GM12878 (cell line): ENCODE measurements at regions not wholly inside any gene's neighbourhood (a gene's known extent, or its start where the extent isn't known, plus 50 kb on each side); places are given as distances from the start of the nearest gene placed in this dataset.

ENCODE experiments used
- EED ChIP-seq: sonication (generic); IDR thresholded peaks from 2 replicates; pipeline ENCODE4 v1.6.1; 2016; ENCODE audit warnings: antibody characterized with exemption, low read depth
- FOS ChIP-seq: IDR thresholded peaks from 3 replicates; pipeline ENCODE4 v1.6.1; 2011; ENCODE audit warnings: borderline replicate concordance; ENCODE audit not compliant: insufficient read length; ENCODE audit errors: extremely low read depth
- HDGF ChIP-seq: fragments of 450-650 bp; IDR thresholded peaks from 2 replicates; pipeline ENCODE4 v1.6.1; 2016; ENCODE audit warnings: antibody characterized with exemption
- SMARCA5 ChIP-seq: fragments of 450-650 bp; IDR thresholded peaks from 2 replicates; pipeline ENCODE4 v1.6.1; 2017; ENCODE audit warnings: mild to moderate bottlenecking
- SREBF2 ChIP-seq: IDR thresholded peaks from 2 replicates; pipeline ENCODE4 v1.6.1; 2012; ENCODE audit warnings: mild to moderate bottlenecking, low read length
- TF ChIP-seq, protein P1 (sequence below): fragments of 450-650 bp; IDR thresholded peaks from 2 replicates; pipeline ENCODE4 v1.6.1; 2014; ENCODE audit warnings: mild to moderate bottlenecking
- TF ChIP-seq, protein P2 (sequence below): fragments of 450-650 bp; IDR thresholded peaks from 2 replicates; pipeline ENCODE4 v1.6.1; 2017; ENCODE audit warnings: low read depth, mild to moderate bottlenecking, moderate library complexity
- TF ChIP-seq, protein P3 (sequence below): IDR thresholded peaks from 2 replicates; pipeline ENCODE4 v1.6.1; 2011; ENCODE audit warnings: borderline replicate concordance, low read depth, mild to moderate bottlenecking, moderate library complexity, mixed read lengths, low read length; ENCODE audit not compliant: insufficient read depth; ENCODE audit errors: extremely low read length

- TF ChIP-seq, protein P1, sequence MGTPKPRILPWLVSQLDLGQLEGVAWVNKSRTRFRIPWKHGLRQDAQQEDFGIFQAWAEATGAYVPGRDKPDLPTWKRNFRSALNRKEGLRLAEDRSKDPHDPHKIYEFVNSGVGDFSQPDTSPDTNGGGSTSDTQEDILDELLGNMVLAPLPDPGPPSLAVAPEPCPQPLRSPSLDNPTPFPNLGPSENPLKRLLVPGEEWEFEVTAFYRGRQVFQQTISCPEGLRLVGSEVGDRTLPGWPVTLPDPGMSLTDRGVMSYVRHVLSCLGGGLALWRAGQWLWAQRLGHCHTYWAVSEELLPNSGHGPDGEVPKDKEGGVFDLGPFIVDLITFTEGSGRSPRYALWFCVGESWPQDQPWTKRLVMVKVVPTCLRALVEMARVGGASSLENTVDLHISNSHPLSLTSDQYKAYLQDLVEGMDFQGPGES, result no peak
- TF ChIP-seq, protein P2, sequence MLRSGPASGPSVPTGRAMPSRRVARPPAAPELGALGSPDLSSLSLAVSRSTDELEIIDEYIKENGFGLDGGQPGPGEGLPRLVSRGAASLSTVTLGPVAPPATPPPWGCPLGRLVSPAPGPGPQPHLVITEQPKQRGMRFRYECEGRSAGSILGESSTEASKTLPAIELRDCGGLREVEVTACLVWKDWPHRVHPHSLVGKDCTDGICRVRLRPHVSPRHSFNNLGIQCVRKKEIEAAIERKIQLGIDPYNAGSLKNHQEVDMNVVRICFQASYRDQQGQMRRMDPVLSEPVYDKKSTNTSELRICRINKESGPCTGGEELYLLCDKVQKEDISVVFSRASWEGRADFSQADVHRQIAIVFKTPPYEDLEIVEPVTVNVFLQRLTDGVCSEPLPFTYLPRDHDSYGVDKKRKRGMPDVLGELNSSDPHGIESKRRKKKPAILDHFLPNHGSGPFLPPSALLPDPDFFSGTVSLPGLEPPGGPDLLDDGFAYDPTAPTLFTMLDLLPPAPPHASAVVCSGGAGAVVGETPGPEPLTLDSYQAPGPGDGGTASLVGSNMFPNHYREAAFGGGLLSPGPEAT, result peak; percentile 40; the same call in 1 of the 2 replicates
- TF ChIP-seq HDGF, result no peak
- TF ChIP-seq EED, result peak; percentile 43; the same call in 1 of the 2 replicates
- no peak for TF ChIP-seq FOS
- no peak for TF ChIP-seq SREBF2
- TF ChIP-seq, protein P3, sequence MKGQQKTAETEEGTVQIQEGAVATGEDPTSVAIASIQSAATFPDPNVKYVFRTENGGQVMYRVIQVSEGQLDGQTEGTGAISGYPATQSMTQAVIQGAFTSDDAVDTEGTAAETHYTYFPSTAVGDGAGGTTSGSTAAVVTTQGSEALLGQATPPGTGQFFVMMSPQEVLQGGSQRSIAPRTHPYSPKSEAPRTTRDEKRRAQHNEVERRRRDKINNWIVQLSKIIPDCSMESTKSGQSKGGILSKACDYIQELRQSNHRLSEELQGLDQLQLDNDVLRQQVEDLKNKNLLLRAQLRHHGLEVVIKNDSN, result no peak
- TF ChIP-seq SMARCA5, result 0 out of 2 replicates have a peak, but pooled peaks have one; percentile 21
These were observed 1346.4 kb downstream of the TMEM121 start (continued) for GRCh38 chr14:106872611-106873446.
